Lower lobe of right lung (tissue), 2 donors: ENCODE measurements at regions not wholly inside any gene's neighbourhood (a gene's known extent, or its start where the extent isn't known, plus 50 kb on each side); places are given as distances from the start of the nearest gene placed in this dataset.
A peak's percentile ranks its signal among the peaks of the same experiment; 100 is the strongest.
"Not testable (repeated sequence)": the region's sequence is repeated elsewhere in the genome, so short reads cannot be mapped to it uniquely, and the experiment has no call there.

Experiments
- ATAC-seq, 2 donors: fragments of 200-7000 bp; cut with Tn5 transposase; one replicate each; pipeline ENCODE4 v1.9.1; 2020 to 2022; ENCODE audit warnings: mild to moderate bottlenecking in 2 of 2, moderate library complexity in 2 of 2
- DNase-seq: peaks from one replicate; pipeline ENCODE4 v3.0.0-alpha.2; 2020
- H3K27ac ChIP-seq: fragments of 200-600 bp; one replicate; pipeline ENCODE4 v1.8.0; 2022
- H3K27me3 ChIP-seq: fragments of 200-600 bp; one replicate; pipeline ENCODE4 v1.8.0; 2022; ENCODE audit warnings: low read depth
- H3K36me3 ChIP-seq: fragments of 200-600 bp; one replicate; pipeline ENCODE4 v1.8.0; 2022; ENCODE audit warnings: mild to moderate bottlenecking
- H3K4me1 ChIP-seq: fragments of 200-600 bp; one replicate; pipeline ENCODE4 v1.8.0; 2022
- H3K4me3 ChIP-seq: fragments of 200-600 bp; one replicate; pipeline ENCODE4 v1.8.0; 2022; ENCODE audit warnings: mild to moderate bottlenecking
- H3K9me3 ChIP-seq: fragments of 200-600 bp; one replicate; pipeline ENCODE4 v1.8.0; 2022
- intact Hi-C: fragments of 100-400 bp; cut with DNase I; formaldehyde crosslinking; loops from one replicate; pipeline ENCODE4 v1.11.0; 2022
- TF ChIP-seq, protein P1 (sequence below): fragments of 200-600 bp; IDR thresholded peaks from one replicate; pipeline ENCODE4 v1.8.0; 2022; ENCODE audit warnings: antibody characterized with exemption, mild to moderate bottlenecking
- donor health status: DM: no; HTN: yes; CAD: no; lungs with severe emphysema.

DNA sequence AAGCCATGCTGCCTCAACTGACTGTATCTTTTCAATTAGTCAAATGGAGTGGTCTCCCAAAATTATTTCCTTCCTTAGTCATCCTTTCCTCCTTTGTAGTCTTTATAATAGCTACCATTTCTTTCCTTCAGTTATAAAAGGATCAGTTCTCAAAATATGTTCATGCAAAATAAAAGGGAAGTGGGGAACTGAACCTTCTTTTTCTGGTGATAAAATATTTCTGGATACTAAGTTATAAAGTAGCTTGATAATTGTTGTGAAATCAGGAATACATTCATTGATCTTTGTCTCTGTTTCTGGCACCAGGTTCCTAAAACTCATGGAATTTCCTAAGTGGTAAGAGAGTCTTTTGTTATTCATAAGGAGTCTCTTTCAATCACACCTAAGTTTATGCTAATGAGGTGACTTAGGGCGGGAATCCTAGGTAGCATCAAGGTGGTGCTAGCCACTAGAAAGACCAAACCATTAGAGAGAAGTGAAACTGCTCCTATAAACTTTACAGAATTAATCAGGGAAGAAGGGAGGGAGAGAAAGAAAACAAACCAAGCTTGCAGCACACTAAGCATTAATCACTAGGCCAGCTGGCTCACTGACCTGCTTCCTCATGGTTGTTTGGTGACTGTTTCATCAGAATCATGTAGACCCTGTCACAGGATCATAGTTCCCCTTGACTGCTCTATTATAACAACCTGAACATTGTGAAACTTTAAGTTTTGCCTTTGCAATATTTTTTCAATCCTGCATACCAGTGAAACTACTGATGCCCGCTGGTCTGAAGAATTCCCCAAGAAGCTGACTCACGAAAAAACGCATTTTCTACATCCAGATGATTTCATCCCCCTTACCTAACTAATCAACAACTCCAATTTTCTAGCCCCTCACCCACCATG lies 161.6 kb upstream of the PTBP2 start:
- H3K27me3 ChIP-seq, result no peaks in the 10 kb centered on the region
- H3K4me3 ChIP-seq, result no peak overlapping the region
- TF ChIP-seq, protein P1, sequence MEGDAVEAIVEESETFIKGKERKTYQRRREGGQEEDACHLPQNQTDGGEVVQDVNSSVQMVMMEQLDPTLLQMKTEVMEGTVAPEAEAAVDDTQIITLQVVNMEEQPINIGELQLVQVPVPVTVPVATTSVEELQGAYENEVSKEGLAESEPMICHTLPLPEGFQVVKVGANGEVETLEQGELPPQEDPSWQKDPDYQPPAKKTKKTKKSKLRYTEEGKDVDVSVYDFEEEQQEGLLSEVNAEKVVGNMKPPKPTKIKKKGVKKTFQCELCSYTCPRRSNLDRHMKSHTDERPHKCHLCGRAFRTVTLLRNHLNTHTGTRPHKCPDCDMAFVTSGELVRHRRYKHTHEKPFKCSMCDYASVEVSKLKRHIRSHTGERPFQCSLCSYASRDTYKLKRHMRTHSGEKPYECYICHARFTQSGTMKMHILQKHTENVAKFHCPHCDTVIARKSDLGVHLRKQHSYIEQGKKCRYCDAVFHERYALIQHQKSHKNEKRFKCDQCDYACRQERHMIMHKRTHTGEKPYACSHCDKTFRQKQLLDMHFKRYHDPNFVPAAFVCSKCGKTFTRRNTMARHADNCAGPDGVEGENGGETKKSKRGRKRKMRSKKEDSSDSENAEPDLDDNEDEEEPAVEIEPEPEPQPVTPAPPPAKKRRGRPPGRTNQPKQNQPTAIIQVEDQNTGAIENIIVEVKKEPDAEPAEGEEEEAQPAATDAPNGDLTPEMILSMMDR, result no peak
- peaks cover 5% of the 10 kb centered on the region for H3K4me1 ChIP-seq
- intact Hi-C loops, result no loop called here
- ATAC-seq (peak; percentile 73 to 80), DNase-seq (peak; percentile 51)
- H3K9me3 ChIP-seq, result no peaks in the 10 kb centered on the region
- no peak overlapping the region for H3K27ac ChIP-seq
- no peaks in the 10 kb centered on the region for H3K36me3 ChIP-seq

GRCh38 chr1:96562094-96562493 lies 159.5 kb upstream of the PTBP2 start:
- no peak for DNase-seq
- TF ChIP-seq, protein P1, result no peak
- Histone ChIP-seq H3K27ac (no peak overlapping the region), H3K4me1 (peaks cover 5% of the 10 kb centered on the region), H3K9me3 (no peaks in the 10 kb centered on the region), H3K4me3 (no peak overlapping the region), H3K27me3 (no peaks in the 10 kb centered on the region), H3K36me3 (no peaks in the 10 kb centered on the region)
- no peak for ATAC-seq
- intact Hi-C loops, result no loop called here

GRCh38 chr1:96564401-96564800 lies 157.2 kb upstream of the PTBP2 start:
- H3K27ac ChIP-seq, intact Hi-C loops, ATAC-seq, DNase-seq, H3K36me3 ChIP-seq, H3K4me3 ChIP-seq, H3K9me3 ChIP-seq, H3K27me3 ChIP-seq, H3K4me1 ChIP-seq: not testable (repeated sequence)

- H3K4me1 ChIP-seq, result no peaks in the 10 kb centered on the region
- no peak overlapping the region for H3K4me3 ChIP-seq
- H3K27ac ChIP-seq, result no peak overlapping the region
- ATAC-seq, result no peak
- intact Hi-C loops, result no loop called here
- DNase-seq, result no peak
- H3K27me3 ChIP-seq, result no peaks in the 10 kb centered on the region
- TF ChIP-seq, protein P1, result no peak
- H3K36me3 ChIP-seq, result no peaks in the 10 kb centered on the region
- no peaks in the 10 kb centered on the region for H3K9me3 ChIP-seq
Observed at GRCh38 chr1:96565546-96565945, 156.0 kb upstream of the PTBP2 start.

- intact Hi-C loops, result no loop called here
- TF ChIP-seq, protein P1, result no peak
- H3K4me3 ChIP-seq, result no peak overlapping the region
- ATAC-seq (no peak), DNase-seq (no peak)
- H3K36me3 ChIP-seq, result no peaks in the 10 kb centered on the region
- no peaks in the 10 kb centered on the region for H3K9me3 ChIP-seq
- no peak overlapping the region for H3K27ac ChIP-seq
- H3K4me1 ChIP-seq, result no peaks in the 10 kb centered on the region
- H3K27me3 ChIP-seq, result no peaks in the 10 kb centered on the region
Observed at GRCh38 chr1:96568639-96569038, 152.9 kb upstream of the PTBP2 start.

GRCh38 chr1:96569288-96569687 lies 152.3 kb upstream of the PTBP2 start:
- ATAC-seq (no peak), DNase-seq (no peak)
- TF ChIP-seq, protein P1, result no peak
- no peak overlapping the region for H3K27ac ChIP-seq
- no peaks in the 10 kb centered on the region for H3K9me3 ChIP-seq
- no peaks in the 10 kb centered on the region for H3K27me3 ChIP-seq
- no peaks in the 10 kb centered on the region for H3K4me1 ChIP-seq
- H3K4me3 ChIP-seq, result no peak overlapping the region
- intact Hi-C loops, result no loop called here
- no peaks in the 10 kb centered on the region for H3K36me3 ChIP-seq
